ENCODE measurements at regions not wholly inside any gene's neighbourhood (a gene's known extent, or its start where the extent isn't known, plus 50 kb on each side); places are given as distances from the start of the nearest gene placed in this dataset.

DNA sequence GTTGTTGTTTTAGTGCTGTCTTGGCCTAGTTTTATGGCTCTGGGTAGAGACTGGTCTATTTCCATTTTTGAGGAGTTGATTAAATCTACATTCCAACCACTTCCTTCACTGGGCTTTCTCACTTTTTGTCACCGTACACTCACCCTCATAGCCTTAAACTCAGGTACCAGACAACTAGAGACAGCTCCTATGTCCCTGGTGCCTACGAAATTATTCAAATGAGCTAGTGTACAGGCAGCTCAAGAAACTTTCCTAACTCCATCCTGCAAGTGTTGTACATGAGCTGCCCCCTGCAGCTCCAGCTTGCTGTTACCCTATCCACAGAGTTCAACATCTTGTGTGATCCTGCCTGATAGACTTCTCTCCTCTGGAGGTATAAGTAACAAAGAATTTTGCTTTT, 704.8 kb upstream of the RGS18 start:
- TF ChIP-seq, protein P1, sequence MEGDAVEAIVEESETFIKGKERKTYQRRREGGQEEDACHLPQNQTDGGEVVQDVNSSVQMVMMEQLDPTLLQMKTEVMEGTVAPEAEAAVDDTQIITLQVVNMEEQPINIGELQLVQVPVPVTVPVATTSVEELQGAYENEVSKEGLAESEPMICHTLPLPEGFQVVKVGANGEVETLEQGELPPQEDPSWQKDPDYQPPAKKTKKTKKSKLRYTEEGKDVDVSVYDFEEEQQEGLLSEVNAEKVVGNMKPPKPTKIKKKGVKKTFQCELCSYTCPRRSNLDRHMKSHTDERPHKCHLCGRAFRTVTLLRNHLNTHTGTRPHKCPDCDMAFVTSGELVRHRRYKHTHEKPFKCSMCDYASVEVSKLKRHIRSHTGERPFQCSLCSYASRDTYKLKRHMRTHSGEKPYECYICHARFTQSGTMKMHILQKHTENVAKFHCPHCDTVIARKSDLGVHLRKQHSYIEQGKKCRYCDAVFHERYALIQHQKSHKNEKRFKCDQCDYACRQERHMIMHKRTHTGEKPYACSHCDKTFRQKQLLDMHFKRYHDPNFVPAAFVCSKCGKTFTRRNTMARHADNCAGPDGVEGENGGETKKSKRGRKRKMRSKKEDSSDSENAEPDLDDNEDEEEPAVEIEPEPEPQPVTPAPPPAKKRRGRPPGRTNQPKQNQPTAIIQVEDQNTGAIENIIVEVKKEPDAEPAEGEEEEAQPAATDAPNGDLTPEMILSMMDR (conservative IDR thresholded peaks at IDR 0.05), result no peak
- no peak overlapping the region for H3K4me3 Mint-ChIP-seq
- no peaks in the 10 kb centered on the region for H3K4me1 Mint-ChIP-seq
- no peaks in the 10 kb centered on the region for H3K9me3 Mint-ChIP-seq
- H3K27me3 Mint-ChIP-seq (ENCODE audit: low read depth), result no peaks in the 10 kb centered on the region
- H3K27ac Mint-ChIP-seq (ENCODE audit: unreplicated experiment), result no peak overlapping the region
- no peak for DNase-seq (ENCODE audit: low read depth, low spot score)
- H3K36me3 Mint-ChIP-seq (ENCODE audit: low read depth), result no peaks in the 10 kb centered on the region

- Mint-ChIP-seq H3K27ac (ENCODE audit: unreplicated experiment) (no peak overlapping the region), H3K4me1 (no peaks in the 10 kb centered on the region), H3K27me3 (ENCODE audit: low read depth) (no peaks in the 10 kb centered on the region), H3K4me3 (no peak overlapping the region), H3K36me3 (ENCODE audit: low read depth) (no peaks in the 10 kb centered on the region), H3K9me3 (no peaks in the 10 kb centered on the region)
- TF ChIP-seq, protein P1 (conservative IDR thresholded peaks at IDR 0.05), result no peak
- DNase-seq (ENCODE audit: low read depth, low spot score), result no peak
These were observed 700.4 kb upstream of the RGS18 start for GRCh38 chr1:191457889-191458288.

- H3K36me3 Mint-ChIP-seq (ENCODE audit: low read depth), result no peaks in the 10 kb centered on the region
- H3K9me3 Mint-ChIP-seq, result no peaks in the 10 kb centered on the region
- TF ChIP-seq, protein P1 (conservative IDR thresholded peaks at IDR 0.05), result no peak
- DNase-seq (ENCODE audit: low read depth, low spot score), result no peak
- H3K4me1 Mint-ChIP-seq, result no peaks in the 10 kb centered on the region
- H3K4me3 Mint-ChIP-seq, result no peak overlapping the region
- no peaks in the 10 kb centered on the region for H3K27me3 Mint-ChIP-seq (ENCODE audit: low read depth)
- no peak overlapping the region for H3K27ac Mint-ChIP-seq (ENCODE audit: unreplicated experiment)
These were observed 698.0 kb upstream of the RGS18 start for GRCh38 chr1:191460234-191460633.

DNA sequence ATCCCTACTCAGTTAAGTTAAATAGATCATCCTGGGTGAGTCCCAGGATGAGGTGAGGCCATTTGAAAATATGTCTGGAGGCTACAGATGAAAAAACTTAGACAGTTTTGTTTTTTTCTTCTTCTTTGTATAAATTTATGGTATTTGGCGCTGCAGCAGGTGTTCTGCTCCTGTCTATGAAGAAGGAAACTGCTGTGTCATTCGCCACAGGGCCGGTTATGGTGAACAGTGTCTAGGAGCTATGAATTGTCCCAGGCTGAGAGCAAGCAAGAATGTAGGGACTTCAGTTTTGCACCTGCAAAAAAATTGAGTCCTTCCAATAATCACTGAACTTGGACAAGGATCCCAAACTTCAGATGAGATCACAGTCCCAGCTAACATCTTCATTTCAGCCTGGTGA, 674.3 kb upstream of the RGS18 start:
- no peaks in the 10 kb centered on the region for H3K27me3 Mint-ChIP-seq (ENCODE audit: low read depth)
- no peak overlapping the region for H3K4me3 Mint-ChIP-seq
- H3K27ac Mint-ChIP-seq (ENCODE audit: unreplicated experiment), result no peak overlapping the region
- DNase-seq (ENCODE audit: low read depth, low spot score), result no peak
- H3K4me1 Mint-ChIP-seq, result no peaks in the 10 kb centered on the region
- TF ChIP-seq, protein P1 (conservative IDR thresholded peaks at IDR 0.05), result no peak
- peaks cover 2% of the 10 kb centered on the region for H3K36me3 Mint-ChIP-seq (ENCODE audit: low read depth)
- peaks cover under 1% of the 10 kb centered on the region for H3K9me3 Mint-ChIP-seq

DNA sequence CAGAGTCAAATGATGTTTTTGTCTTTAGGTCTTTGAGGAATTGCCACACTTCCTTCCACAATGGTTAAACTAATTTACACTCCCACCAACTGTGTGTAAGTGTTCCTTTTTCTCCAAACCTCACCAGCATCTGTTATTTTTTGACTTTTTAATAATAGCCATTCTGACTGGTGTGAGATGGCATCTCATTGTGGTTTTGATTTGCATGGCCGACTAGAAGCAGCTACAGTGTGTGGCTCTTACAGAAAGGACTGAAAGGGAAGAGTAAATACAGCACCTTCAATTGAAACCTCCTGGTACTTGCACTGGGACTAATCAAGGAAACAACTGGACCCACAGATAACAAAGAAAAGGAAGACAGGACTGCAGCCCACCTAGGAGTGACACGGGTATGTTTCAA, 668.0 kb upstream of the RGS18 start:
- H3K27ac Mint-ChIP-seq (ENCODE audit: unreplicated experiment), result no peak overlapping the region
- DNase-seq (ENCODE audit: low read depth, low spot score), result no peak
- no peaks in the 10 kb centered on the region for H3K4me1 Mint-ChIP-seq
- peaks cover 2% of the 10 kb centered on the region for H3K36me3 Mint-ChIP-seq (ENCODE audit: low read depth)
- H3K4me3 Mint-ChIP-seq, result no peak overlapping the region
- peaks cover 4% of the 10 kb centered on the region for H3K9me3 Mint-ChIP-seq
- no peaks in the 10 kb centered on the region for H3K27me3 Mint-ChIP-seq (ENCODE audit: low read depth)
- TF ChIP-seq, protein P1 (conservative IDR thresholded peaks at IDR 0.05), result no peak

- TF ChIP-seq, protein P1 (conservative IDR thresholded peaks at IDR 0.05), result no peak
- H3K9me3 Mint-ChIP-seq, result no peaks in the 10 kb centered on the region
- no peaks in the 10 kb centered on the region for H3K4me1 Mint-ChIP-seq
- H3K27ac Mint-ChIP-seq (ENCODE audit: unreplicated experiment), result no peak overlapping the region
- H3K36me3 Mint-ChIP-seq (ENCODE audit: low read depth), result no peaks in the 10 kb centered on the region
- H3K27me3 Mint-ChIP-seq (ENCODE audit: low read depth), result peaks cover 2% of the 10 kb centered on the region
- DNase-seq (ENCODE audit: low read depth, low spot score), result no peak
- no peak overlapping the region for H3K4me3 Mint-ChIP-seq
These were observed 663.2 kb upstream of the RGS18 start for GRCh38 chr1:191495040-191495439.

All from neural crest cell (in vitro differentiated cells).